Neutrophil (primary cell): ENCODE measurements at regions not wholly inside any gene's neighbourhood (a gene's known extent, or its start where the extent isn't known, plus 50 kb on each side); places are given as distances from the start of the nearest gene placed in this dataset.

Source experiments
- H3K27ac ChIP-seq: fragments of 200-600 bp; sonication (generic); 2 replicates; pipeline ENCODE4 v1.5.1; 2016; ENCODE audit warnings: mild to moderate bottlenecking, moderate library complexity
- H3K27me3 ChIP-seq: fragments of 200-600 bp; sonication (generic); 2 replicates; pipeline ENCODE4 v1.6.0; 2016; ENCODE audit warnings: mild to moderate bottlenecking
- H3K36me3 ChIP-seq: fragments of 200-600 bp; sonication (generic); 2 replicates; pipeline ENCODE4 v1.5.1; 2017
- H3K4me1 ChIP-seq, 2 experiments: fragments of 200-600 bp in 1 of 2; sonication (generic) in 1 of 2; 1 replicate in 1 of 2; 2 replicates in 1 of 2; pipeline versions ENCODE4 v1.5.1 to v1.6.1; 2013 to 2016; ENCODE audit warnings: low read depth in 1 of 2, low read length in 1 of 2, mild to moderate bottlenecking in 1 of 2, moderate library complexity in 1 of 2; ENCODE audit not compliant: control insufficient read depth in 1 of 2, insufficient read depth in 1 of 2
- H3K4me3 ChIP-seq, 2 experiments: fragments of 200-600 bp in 1 of 2; sonication (generic) in 1 of 2; 1 replicate in 1 of 2; 2 replicates in 1 of 2; pipeline ENCODE4 v1.5.1; 2013 to 2016; ENCODE audit warnings: low read depth in 1 of 2, low read length in 1 of 2, mild to moderate bottlenecking in 1 of 2, moderate library complexity in 1 of 2
- H3K9me3 ChIP-seq: fragments of 200-600 bp; sonication (generic); 2 replicates; pipeline ENCODE4 v1.5.1; 2016
- TF ChIP-seq, protein P1 (sequence below): fragments of 200-600 bp; sonication (generic); IDR thresholded peaks from 2 replicates; pipeline ENCODE4 v1.5.1; 2016; ENCODE audit warnings: antibody characterized with exemption

DNA sequence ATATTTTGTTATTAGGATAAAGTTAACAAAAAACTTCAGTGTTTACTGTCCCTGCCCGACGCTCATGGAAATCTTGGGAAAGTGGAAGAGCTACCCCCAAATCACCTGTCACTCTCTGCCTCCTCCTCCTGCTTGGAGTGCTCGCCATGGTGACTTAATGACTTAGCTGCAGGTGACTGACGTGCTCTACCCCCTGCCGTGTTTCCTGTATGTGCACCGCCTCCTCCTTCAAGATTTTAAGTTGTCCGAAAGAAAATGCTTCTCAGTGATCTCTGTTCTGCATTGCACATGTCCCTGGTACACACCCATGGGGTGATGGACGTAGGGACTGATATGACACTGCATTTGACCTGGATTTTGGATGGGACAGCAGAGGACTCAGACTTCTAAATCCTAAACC is 338.8 kb upstream of the SHH start:
- no peak overlapping the region for H3K27ac ChIP-seq
- no peak overlapping the region for H3K4me3 ChIP-seq
- H3K27me3 ChIP-seq: no peaks in the 10 kb centered on the region
- H3K36me3 ChIP-seq: no peaks in the 10 kb centered on the region
- H3K9me3 ChIP-seq: no peaks in the 10 kb centered on the region
- TF ChIP-seq, protein P1, sequence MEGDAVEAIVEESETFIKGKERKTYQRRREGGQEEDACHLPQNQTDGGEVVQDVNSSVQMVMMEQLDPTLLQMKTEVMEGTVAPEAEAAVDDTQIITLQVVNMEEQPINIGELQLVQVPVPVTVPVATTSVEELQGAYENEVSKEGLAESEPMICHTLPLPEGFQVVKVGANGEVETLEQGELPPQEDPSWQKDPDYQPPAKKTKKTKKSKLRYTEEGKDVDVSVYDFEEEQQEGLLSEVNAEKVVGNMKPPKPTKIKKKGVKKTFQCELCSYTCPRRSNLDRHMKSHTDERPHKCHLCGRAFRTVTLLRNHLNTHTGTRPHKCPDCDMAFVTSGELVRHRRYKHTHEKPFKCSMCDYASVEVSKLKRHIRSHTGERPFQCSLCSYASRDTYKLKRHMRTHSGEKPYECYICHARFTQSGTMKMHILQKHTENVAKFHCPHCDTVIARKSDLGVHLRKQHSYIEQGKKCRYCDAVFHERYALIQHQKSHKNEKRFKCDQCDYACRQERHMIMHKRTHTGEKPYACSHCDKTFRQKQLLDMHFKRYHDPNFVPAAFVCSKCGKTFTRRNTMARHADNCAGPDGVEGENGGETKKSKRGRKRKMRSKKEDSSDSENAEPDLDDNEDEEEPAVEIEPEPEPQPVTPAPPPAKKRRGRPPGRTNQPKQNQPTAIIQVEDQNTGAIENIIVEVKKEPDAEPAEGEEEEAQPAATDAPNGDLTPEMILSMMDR: no peak
- no peaks in the 10 kb centered on the region for H3K4me1 ChIP-seq

DNA sequence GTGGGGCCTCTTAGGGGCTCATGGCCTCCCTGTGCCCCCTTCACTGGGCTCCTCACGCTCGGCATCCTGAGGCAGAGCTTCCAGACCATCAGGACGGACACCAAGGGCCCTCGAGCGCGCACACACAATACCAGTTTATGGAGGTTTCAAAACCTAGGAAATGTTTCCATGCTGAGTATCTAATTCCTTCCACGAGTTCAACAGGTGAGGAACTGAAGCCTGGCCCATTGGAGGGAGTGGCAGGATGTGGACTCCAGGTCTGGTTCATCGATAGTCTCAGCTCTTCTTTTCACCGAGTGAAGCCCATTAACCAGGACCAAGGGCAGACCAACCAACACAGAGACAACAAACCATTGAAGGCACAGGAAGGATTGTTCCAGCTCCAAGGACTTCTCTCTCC is 336.7 kb upstream of the SHH start:
- no peaks in the 10 kb centered on the region for H3K36me3 ChIP-seq
- no peak overlapping the region for H3K4me3 ChIP-seq
- H3K9me3 ChIP-seq: no peaks in the 10 kb centered on the region
- no peaks in the 10 kb centered on the region for H3K27me3 ChIP-seq
- TF ChIP-seq, protein P1: no peak
- no peaks in the 10 kb centered on the region for H3K4me1 ChIP-seq
- H3K27ac ChIP-seq: no peak overlapping the region

DNA sequence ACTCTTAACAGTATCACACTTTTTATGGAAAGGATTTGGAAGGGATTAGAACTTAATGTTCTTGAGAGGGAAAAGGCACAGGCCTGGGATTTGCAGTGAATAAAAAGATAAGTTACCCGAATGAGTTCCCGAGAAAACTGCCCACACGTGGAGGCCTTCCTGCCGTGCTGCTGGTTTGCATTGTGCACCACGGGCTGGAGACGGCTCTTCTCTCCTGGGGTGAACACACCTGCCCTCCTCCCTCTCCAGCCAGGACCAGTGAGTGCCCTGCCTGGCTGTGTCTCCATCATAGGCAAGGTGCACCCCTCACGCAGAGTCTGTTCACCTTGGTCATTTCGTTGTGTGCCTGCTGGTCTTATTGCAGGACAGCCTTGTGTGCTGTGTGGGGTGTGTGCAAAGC is 336.3 kb upstream of the SHH start:
- TF ChIP-seq, protein P1: no peak
- no peaks in the 10 kb centered on the region for H3K36me3 ChIP-seq
- H3K9me3 ChIP-seq: no peaks in the 10 kb centered on the region
- no peak overlapping the region for H3K27ac ChIP-seq
- H3K27me3 ChIP-seq: no peaks in the 10 kb centered on the region
- H3K4me3 ChIP-seq: no peak overlapping the region
- H3K4me1 ChIP-seq: no peaks in the 10 kb centered on the region

DNA sequence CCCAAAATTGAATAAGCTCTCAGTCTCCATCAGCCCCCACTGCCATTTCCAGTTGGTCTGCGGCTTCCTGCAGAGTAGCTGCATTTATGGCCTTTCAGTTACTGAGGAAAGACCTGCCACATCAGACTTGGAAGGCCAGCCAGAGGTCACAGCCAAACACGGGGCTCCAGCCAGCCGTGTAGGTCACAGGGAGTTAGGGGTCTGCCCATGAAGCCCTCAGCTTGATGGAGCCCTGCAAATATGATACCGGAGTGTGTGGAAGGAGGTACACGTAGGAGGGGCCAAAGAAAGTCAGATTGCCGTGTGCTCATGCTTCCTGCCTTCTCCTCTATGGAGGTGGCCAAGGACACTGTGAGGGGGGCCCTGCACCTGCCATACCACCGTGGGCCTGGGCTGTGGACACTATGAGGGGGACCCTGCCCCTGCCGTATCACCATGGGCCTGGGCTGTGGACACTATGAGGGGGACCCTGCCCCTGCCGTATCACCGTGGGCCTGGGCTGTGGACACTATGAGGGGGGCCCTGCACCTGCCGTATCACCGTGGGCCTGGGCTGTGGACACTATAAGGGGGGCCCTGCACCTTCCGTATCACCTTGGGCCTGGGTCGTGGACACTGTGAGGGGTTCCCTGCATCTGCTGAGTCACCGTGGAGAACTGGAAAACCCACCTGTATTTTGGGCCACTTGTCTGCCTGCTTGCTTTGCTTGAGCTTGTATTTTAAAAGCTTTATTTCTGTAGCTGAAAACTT is 335.7 kb upstream of the SHH start:
- no peaks in the 10 kb centered on the region for H3K27me3 ChIP-seq

DNA sequence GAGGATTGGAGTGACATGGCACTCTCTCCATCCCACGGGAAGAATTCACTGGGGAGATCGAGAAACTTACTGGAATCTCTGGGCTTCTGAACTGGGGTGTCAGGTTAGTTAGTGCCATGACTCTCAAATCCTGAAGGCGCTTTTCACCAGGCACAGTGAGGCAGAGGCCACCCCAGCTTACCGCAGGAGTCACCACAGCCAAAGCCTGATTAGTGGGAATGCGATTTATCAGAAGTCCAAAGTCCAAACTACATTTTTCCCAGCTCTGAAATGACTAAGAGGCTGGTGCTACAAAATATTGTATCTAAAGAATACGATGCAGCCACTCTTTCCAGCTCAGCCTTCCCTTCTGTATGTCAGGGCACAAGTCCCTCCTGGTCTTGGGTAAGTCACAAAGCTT is 334.8 kb upstream of the SHH start:
- H3K36me3 ChIP-seq: no peaks in the 10 kb centered on the region
- H3K27ac ChIP-seq: no peak overlapping the region
- H3K9me3 ChIP-seq: no peaks in the 10 kb centered on the region
- no peak overlapping the region for H3K4me3 ChIP-seq
- H3K4me1 ChIP-seq: no peaks in the 10 kb centered on the region
- TF ChIP-seq, protein P1: no peak
- H3K27me3 ChIP-seq: no peaks in the 10 kb centered on the region

More for the DNA sequence above, 335.7 kb upstream of the SHH start:
- Histone ChIP-seq H3K27ac (no peak overlapping the region), H3K4me1 (no peaks in the 10 kb centered on the region), H3K9me3 (no peaks in the 10 kb centered on the region), H3K4me3 (no peak overlapping the region), H3K36me3 (no peaks in the 10 kb centered on the region)
- TF ChIP-seq, protein P1: no peak
